ENCODE measurements at regions not wholly inside any gene's neighbourhood (a gene's known extent, or its start where the extent isn't known, plus 50 kb on each side); places are given as distances from the start of the nearest gene placed in this dataset.
"Not testable (repeated sequence)": the region's sequence is repeated elsewhere in the genome, so short reads cannot be mapped to it uniquely, and the experiment has no call there.

DNA sequence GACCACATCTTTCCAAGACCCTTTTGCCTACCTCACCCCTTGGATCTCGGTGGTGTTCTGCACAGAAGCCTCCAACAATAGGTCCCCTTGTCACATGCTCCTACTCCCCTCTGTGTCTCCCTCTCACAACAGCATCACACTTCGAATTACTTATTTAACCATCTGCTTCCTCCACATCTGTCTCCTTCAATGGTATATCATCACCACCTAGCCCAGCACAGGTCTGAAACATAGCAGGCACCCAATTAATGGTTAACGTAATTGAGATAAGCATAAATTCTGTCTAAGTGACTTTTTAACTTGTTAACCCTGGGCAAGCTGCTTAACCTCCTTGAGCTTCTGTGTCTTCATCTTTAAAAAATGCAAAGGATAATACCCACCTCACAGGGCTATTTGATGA is 100.3 kb upstream of the BARHL2 start:
- no peaks in the 10 kb centered on the region for H3K36me3 ChIP-seq
- H3K4me1 ChIP-seq, result peaks cover 4 to 7% (median 6%) of the 10 kb centered on the region in 3 donors
- 79% methylated on average over 2 to 3 of the region's 3 CpGs for WGBS, 2 donors
- H3K9me3 ChIP-seq, result no peaks in the 10 kb centered on the region
- DNase-seq, result no peak
- peaks cover 0 to 4% (median 0%) of the 10 kb centered on the region in 4 donors for H3K27me3 ChIP-seq
- H3K4me3 ChIP-seq, result no peak overlapping the region
- H3K27ac ChIP-seq, result no peak overlapping the region
- intact Hi-C loops (cut with DNase I), result no loop called here
- no peak for TF ChIP-seq POLR2A (IDR thresholded peaks at IDR 0.05)
- TF ChIP-seq, protein P1, sequence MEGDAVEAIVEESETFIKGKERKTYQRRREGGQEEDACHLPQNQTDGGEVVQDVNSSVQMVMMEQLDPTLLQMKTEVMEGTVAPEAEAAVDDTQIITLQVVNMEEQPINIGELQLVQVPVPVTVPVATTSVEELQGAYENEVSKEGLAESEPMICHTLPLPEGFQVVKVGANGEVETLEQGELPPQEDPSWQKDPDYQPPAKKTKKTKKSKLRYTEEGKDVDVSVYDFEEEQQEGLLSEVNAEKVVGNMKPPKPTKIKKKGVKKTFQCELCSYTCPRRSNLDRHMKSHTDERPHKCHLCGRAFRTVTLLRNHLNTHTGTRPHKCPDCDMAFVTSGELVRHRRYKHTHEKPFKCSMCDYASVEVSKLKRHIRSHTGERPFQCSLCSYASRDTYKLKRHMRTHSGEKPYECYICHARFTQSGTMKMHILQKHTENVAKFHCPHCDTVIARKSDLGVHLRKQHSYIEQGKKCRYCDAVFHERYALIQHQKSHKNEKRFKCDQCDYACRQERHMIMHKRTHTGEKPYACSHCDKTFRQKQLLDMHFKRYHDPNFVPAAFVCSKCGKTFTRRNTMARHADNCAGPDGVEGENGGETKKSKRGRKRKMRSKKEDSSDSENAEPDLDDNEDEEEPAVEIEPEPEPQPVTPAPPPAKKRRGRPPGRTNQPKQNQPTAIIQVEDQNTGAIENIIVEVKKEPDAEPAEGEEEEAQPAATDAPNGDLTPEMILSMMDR (IDR thresholded peaks at IDR 0.05), result no peak

DNA sequence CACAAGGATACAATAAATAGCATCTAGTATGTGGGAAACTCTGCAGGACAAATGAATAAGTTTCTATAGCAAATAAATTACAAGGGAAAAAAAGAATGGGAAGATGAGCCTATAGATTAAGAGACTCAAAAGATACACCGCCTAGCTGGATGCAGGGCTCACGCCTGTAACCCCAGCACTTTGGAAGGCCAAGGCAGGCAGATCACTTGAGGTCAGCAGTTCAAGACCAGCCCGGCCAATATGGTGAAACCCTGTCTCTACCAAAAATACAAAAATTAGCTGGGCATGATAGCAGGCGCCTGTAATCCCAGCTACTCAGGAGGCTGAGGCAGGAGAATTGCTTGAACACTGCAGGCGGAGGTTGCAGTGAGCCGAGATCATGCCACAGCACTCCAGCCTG is 95.1 kb upstream of the BARHL2 start:
- H3K27me3 ChIP-seq; H3K9me3 ChIP-seq; H3K4me1 ChIP-seq; H3K36me3 ChIP-seq; intact Hi-C loops (cut with DNase I); DNase-seq; H3K4me3 ChIP-seq; H3K27ac ChIP-seq: not testable (repeated sequence)
- WGBS, 2 donors, result 66 to 89% methylated on average over 6 of the region's 6 CpGs

DNA sequence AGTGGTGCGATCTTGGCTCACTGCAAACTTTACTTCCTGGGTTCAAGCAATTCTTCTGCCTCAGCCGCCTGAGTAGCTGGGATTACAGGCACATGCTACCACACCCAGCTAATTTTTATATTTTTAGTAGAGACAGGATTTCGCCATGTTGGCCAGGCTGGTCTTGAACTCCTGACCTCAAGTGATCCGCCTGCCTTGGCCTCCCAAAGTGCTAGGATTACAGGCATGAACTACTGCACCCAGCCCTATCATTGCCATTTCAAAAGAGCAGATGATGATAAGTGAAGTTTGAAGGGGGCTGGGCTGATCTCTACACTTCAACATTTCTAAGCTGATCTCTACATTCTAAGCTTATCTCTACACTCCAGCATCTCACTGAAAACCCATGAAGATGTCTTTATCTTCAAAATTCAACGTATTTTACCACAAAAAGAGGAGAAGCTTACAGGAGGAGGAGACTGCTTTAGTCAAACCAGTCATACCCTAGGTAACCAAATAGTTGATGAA is 94.4 kb upstream of the BARHL2 start:
- H3K4me3 ChIP-seq; H3K9me3 ChIP-seq; H3K27ac ChIP-seq; H3K4me1 ChIP-seq; DNase-seq; H3K36me3 ChIP-seq; intact Hi-C loops (cut with DNase I); H3K27me3 ChIP-seq: not testable (repeated sequence)
- WGBS, 2 donors, result 53 to 84% methylated on average over 5 of the region's 5 CpGs

DNA sequence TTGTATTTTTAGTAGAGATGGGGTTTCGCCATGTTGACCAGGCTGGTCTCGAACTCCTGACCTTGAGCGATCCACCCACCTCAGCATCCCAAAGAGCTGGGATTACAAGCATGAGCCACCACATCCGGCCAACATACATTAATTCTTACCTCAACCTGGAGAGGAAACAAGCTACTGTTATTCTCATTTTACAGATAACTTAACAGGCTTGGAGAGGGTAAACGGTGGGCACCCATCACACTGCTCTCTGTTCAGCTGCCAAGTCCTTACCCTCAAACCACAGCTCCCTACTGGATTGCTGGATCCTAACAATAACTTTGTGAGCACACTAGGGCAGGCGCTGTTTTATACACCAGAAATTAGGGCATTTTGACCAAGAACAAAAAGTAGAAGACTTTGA is 93.6 kb upstream of the BARHL2 start:
- intact Hi-C loops (cut with DNase I), result no loop called here
- no peaks in the 10 kb centered on the region for H3K4me1 ChIP-seq
- WGBS, 2 donors, result 87 to 89% methylated on average over 5 to 6 of the region's 6 CpGs
- no peak overlapping the region for H3K4me3 ChIP-seq
- H3K36me3 ChIP-seq, result no peaks in the 10 kb centered on the region
- DNase-seq, result no peak
- H3K27me3 ChIP-seq, result peaks cover 0 to 4% (median 0%) of the 10 kb centered on the region in 4 donors
- H3K27ac ChIP-seq, result no peak overlapping the region
- H3K9me3 ChIP-seq, result no peaks in the 10 kb centered on the region
- TF ChIP-seq, protein P1 (IDR thresholded peaks at IDR 0.05), result no peak
- TF ChIP-seq POLR2A (IDR thresholded peaks at IDR 0.05), result no peak

DNA sequence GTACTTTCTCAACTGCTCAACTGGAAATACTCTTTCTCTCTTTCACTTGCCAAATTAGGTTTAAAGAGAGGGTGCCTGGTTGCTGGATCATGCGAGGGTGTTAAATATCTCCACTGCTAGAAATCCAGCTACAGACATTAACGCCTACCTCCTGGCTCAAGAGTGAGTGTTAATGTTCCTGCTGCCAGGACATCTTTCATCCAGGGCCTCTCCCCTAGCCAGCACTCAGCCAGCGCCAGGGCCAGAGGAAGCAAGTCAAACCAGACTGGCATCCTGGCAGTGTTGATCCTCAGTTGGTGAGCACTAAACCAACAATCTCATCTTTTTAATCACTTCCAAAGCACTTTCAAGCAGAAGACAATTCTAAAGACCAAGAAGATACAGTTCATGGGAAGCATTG is 92.9 kb upstream of the BARHL2 start:
- Histone ChIP-seq H3K27me3 (no peaks in the 10 kb centered on the region), H3K36me3 (no peaks in the 10 kb centered on the region), H3K4me1 (no peaks in the 10 kb centered on the region), H3K4me3 (no peak overlapping the region), H3K27ac (no peak overlapping the region), H3K9me3 (no peaks in the 10 kb centered on the region)
- no peak for DNase-seq
- TF ChIP-seq, protein P1 (IDR thresholded peaks at IDR 0.05), result no peak
- TF ChIP-seq POLR2A (IDR thresholded peaks at IDR 0.05), result no peak
- 31 to 39% methylated on average over 2 to 3 of the region's 3 CpGs for WGBS, 2 donors
- intact Hi-C loops (cut with DNase I), result no loop called here

DNA sequence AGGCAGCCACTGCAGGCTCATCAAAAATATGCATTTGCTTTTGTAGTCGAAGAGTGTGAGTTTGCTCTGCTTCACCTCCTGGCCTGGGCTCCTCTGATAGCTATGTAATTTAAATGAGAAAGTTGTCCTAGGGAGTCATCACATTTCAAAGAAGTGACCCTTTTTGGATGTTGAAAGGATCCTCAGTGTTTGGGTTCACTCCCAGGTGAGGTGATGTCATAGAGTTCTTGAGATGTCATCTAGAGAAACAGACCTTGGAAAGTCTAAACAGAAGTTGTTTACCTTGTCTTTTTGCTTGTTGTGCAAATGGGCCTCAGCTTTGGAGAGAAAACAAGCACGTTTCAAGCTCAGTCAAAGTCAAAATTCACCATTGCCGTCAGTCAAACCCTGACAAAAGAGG is 92.0 kb upstream of the BARHL2 start:
- no peaks in the 10 kb centered on the region for H3K9me3 ChIP-seq
- no peaks in the 10 kb centered on the region for H3K36me3 ChIP-seq
- no peak overlapping the region for H3K27ac ChIP-seq
- H3K4me3 ChIP-seq, result no peak overlapping the region
- DNase-seq, result no peak
- TF ChIP-seq POLR2A (IDR thresholded peaks at IDR 0.05), result no peak
- TF ChIP-seq, protein P1 (IDR thresholded peaks at IDR 0.05), result no peak
- H3K4me1 ChIP-seq, result no peaks in the 10 kb centered on the region
- no peaks in the 10 kb centered on the region for H3K27me3 ChIP-seq
- intact Hi-C loops (cut with DNase I), result no loop called here
- WGBS, 2 donors, result 41 to 63% methylated on average over 3 of the region's 3 CpGs
